PC-9 (cell line): ENCODE measurements at regions not wholly inside any gene's neighbourhood (a gene's known extent, or its start where the extent isn't known, plus 50 kb on each side); places are given as distances from the start of the nearest gene placed in this dataset.

Experiments used
- BruUV-seq: library from RNA; stranded (reverse); fragments of 400-500 nt; replicated peaks from 2 replicates; lab custom pipeline; 2021; lab: Mats Ljungman, UMichigan
- CTCF ChIA-PET: fragments of 300-600 bp; sonication (Branson Sonifier 250); formaldehyde crosslinking; loops from one replicate; lab custom pipeline; 2022; ENCODE audit warnings: antibody characterized with exemption; lab: Charles Lee
- POLR2A ChIA-PET: fragments of 300-600 bp; sonication (Branson Sonifier 250); formaldehyde crosslinking; loops from one replicate; lab custom pipeline; 2022; ENCODE audit warnings: antibody characterized with exemption; ENCODE audit not compliant: unreplicated experiment; lab: Charles Lee
- DNase-seq, 2 experiments: peaks; one replicate each; pipeline versions ENCODE4 v3.0.0 to v3.0.0-alpha.2; 2015 to 2022; ENCODE audit warnings: mixed read lengths in 1 of 2
- H2AFZ ChIP-seq: fragments of 200-600 bp; sonication (generic); 2 replicates; pipeline ENCODE4 v1.8.1; 2017; ENCODE audit warnings: antibody characterized with exemption
- H3F3A ChIP-seq: fragments of 200-600 bp; sonication (generic); 2 replicates; pipeline ENCODE4 v1.8.1; 2017; ENCODE audit warnings: antibody characterized with exemption, mild to moderate bottlenecking, low read depth; ENCODE audit not compliant: insufficient read depth
- H3K27ac ChIP-seq: fragments of 200-600 bp; sonication (generic); 2 replicates; pipeline ENCODE4 v1.6.1; 2016; ENCODE audit warnings: mixed run types
- H3K27me3 ChIP-seq: fragments of 200-600 bp; sonication (generic); 2 replicates; pipeline ENCODE4 v1.6.1; 2016; ENCODE audit warnings: low read depth, mixed run types; ENCODE audit not compliant: insufficient read depth
- H3K36me3 ChIP-seq: fragments of 200-600 bp; sonication (generic); 2 replicates; pipeline ENCODE4 v1.6.1; 2016; ENCODE audit warnings: low read depth, mixed run types
- H3K4me1 ChIP-seq: fragments of 200-600 bp; sonication (generic); replicated peaks from 2 replicates; pipeline ENCODE4 v1.6.1; 2016; ENCODE audit warnings: mixed run types; ENCODE audit not compliant: insufficient read depth
- H3K4me2 ChIP-seq: fragments of 200-600 bp; sonication (generic); 2 replicates; pipeline ENCODE4 v1.6.1; 2017; ENCODE audit warnings: mixed run types
- H3K4me3 ChIP-seq: fragments of 200-600 bp; sonication (generic); 2 replicates; pipeline ENCODE4 v1.6.1; 2016; ENCODE audit warnings: mixed run types
- H3K79me2 ChIP-seq: fragments of 200-600 bp; sonication (generic); 2 replicates; pipeline ENCODE4 v1.6.1; 2017; ENCODE audit warnings: low read depth, mixed run types
- H3K9me2 ChIP-seq: fragments of 200-600 bp; sonication (generic); 2 replicates; pipeline ENCODE4 v1.8.1; 2017; ENCODE audit warnings: mild to moderate bottlenecking; ENCODE audit not compliant: insufficient read depth
- H3K9me3 ChIP-seq: fragments of 200-600 bp; sonication (generic); 2 replicates; pipeline ENCODE4 v1.8.1; 2016; ENCODE audit warnings: low read depth; ENCODE audit not compliant: insufficient read depth
- H4K20me1 ChIP-seq: fragments of 200-600 bp; sonication (generic); 2 replicates; pipeline ENCODE4 v1.8.1; 2017; ENCODE audit not compliant: insufficient read depth
- CTCF ChIP-seq: fragments of 200-600 bp; sonication (generic); conservative IDR thresholded peaks from 2 replicates; pipeline ENCODE4 v1.6.1; 2017; ENCODE audit warnings: mixed run types, antibody characterized with exemption, mild to moderate bottlenecking, moderate library complexity
- EZH2 ChIP-seq: fragments of 200-600 bp; sonication (generic); IDR thresholded peaks from 2 replicates; pipeline ENCODE4 v1.8.0; 2017; ENCODE audit warnings: antibody characterized with exemption, low read depth
- intact Hi-C: fragments of 100-400 bp; cut with micrococcal nuclease; formaldehyde crosslinking; loops from one replicate; pipeline ENCODE4 v1.10.0; 2022; ENCODE audit not compliant: unreplicated experiment

GRCh38 chr1:30299393-30299792 is 424.0 kb downstream of the MATN1 start:
- intact Hi-C loops = no loop called here
- Histone ChIP-seq H3K4me2 (no peak overlapping the region), H3K9me2 (no peaks in the 10 kb centered on the region), H3K4me1 (no peaks in the 10 kb centered on the region), H3K79me2 (no peaks in the 10 kb centered on the region), H3K27ac (no peak overlapping the region), H2AFZ (no peak overlapping the region), H3K36me3 (no peaks in the 10 kb centered on the region), H3K27me3 (0 out of 2 replicates have a peak, but pooled peaks cover 15% of the 10 kb centered on the region), H3K4me3 (no peak overlapping the region), H3F3A (no peaks in the 10 kb centered on the region), H4K20me1 (no peaks in the 10 kb centered on the region), H3K9me3 (no peaks in the 10 kb centered on the region)
- ChIA-PET CTCF (no interaction called here), POLR2A (no interaction called here)
- TF ChIP-seq CTCF (no peak), EZH2 (no peak)
- no peak for DNase-seq
- BruUV-seq = no TSS peak

- BruUV-seq = no TSS peak
- ChIA-PET POLR2A (no interaction called here), CTCF (interaction anchor here (0.6 kb wide), 1 partner anchor 273 kb away, joined by 6 read pairs; no protein-coding TSS in a partner anchor)
- H3K4me3 ChIP-seq = no peak overlapping the region
- TF ChIP-seq EZH2 = no peak
- TF ChIP-seq CTCF = no peak
- H2AFZ ChIP-seq = no peak overlapping the region
- H3K79me2 ChIP-seq = no peaks in the 10 kb centered on the region
- no peak for DNase-seq
- intact Hi-C loops = no loop called here
- H3K9me3 ChIP-seq = no peaks in the 10 kb centered on the region
- no peaks in the 10 kb centered on the region for H3K4me1 ChIP-seq
- H3F3A ChIP-seq = no peaks in the 10 kb centered on the region
- no peak overlapping the region for H3K27ac ChIP-seq
- H3K4me2 ChIP-seq = no peak overlapping the region
- no peaks in the 10 kb centered on the region for H3K36me3 ChIP-seq
- H3K27me3 ChIP-seq = peaks cover 22% of the 10 kb centered on the region; the same call in 1 of the 2 replicates
- H3K9me2 ChIP-seq = no peaks in the 10 kb centered on the region
- H4K20me1 ChIP-seq = no peaks in the 10 kb centered on the region
These were observed 427.7 kb downstream of the MATN1 start for GRCh38 chr1:30295674-30296073.

- POLR2A ChIA-PET = no interaction called here
- H3K79me2 ChIP-seq = no peaks in the 10 kb centered on the region
- no peaks in the 10 kb centered on the region for H3F3A ChIP-seq
- H3K9me2 ChIP-seq = no peaks in the 10 kb centered on the region
- H3K4me1 ChIP-seq = no peaks in the 10 kb centered on the region
- H3K9me3 ChIP-seq = no peaks in the 10 kb centered on the region
- H3K4me2 ChIP-seq = no peak overlapping the region
- no peak overlapping the region for H2AFZ ChIP-seq
- H4K20me1 ChIP-seq = no peaks in the 10 kb centered on the region
- peaks cover 22% of the 10 kb centered on the region; the same call in 1 of the 2 replicates for H3K27me3 ChIP-seq
- TF ChIP-seq EZH2 (no peak), CTCF (no peak)
- no peak for DNase-seq
- no peak overlapping the region for H3K27ac ChIP-seq
- intact Hi-C loops = no loop called here
- CTCF ChIA-PET = interaction anchor here (0.6 kb wide), 1 partner anchor 272 kb away, joined by 6 read pairs; no protein-coding TSS in a partner anchor
- H3K36me3 ChIP-seq = no peaks in the 10 kb centered on the region
- BruUV-seq = no TSS peak
- H3K4me3 ChIP-seq = no peak overlapping the region
These were observed 428.1 kb downstream of the MATN1 start for GRCh38 chr1:30295266-30295665.
